OCI-LY3 (cell line): ENCODE measurements at regions not wholly inside any gene's neighbourhood (a gene's known extent, or its start where the extent isn't known, plus 50 kb on each side); places are given as distances from the start of the nearest gene placed in this dataset.

Source experiments
- H2AFZ ChIP-seq: fragments of 200-600, 300-600 bp; shearing (Covaris generic); 2 replicates; pipeline ENCODE4 v1.6.0; 2014; ENCODE audit warnings: antibody characterized with exemption, low read depth, low read length
- H3K27ac ChIP-seq: fragments of 200-600, 300-600 bp; sonication (generic); 2 replicates; pipeline ENCODE4 v1.5.1; 2014; ENCODE audit warnings: mild to moderate bottlenecking, low read length, moderate library complexity, mixed read lengths
- H3K27me3 ChIP-seq: fragments of 200-600, 300-600 bp; sonication (generic); 2 replicates; pipeline ENCODE4 v1.6.1; 2014; ENCODE audit warnings: low read depth, low read length, mixed read lengths
- H3K36me3 ChIP-seq: fragments of 200-600, 300-600 bp; sonication (generic); replicated peaks from 2 replicates; pipeline ENCODE3; 2014; ENCODE audit warnings: low read depth, low read length, mixed read lengths
- H3K4me1 ChIP-seq: fragments of 300-600, 200-600 bp; sonication (generic); 2 replicates; pipeline ENCODE4 v1.6.1; 2014; ENCODE audit warnings: low read length, mixed read lengths
- H3K4me2 ChIP-seq: fragments of 200-600, 300-600 bp; sonication (generic); 2 replicates; pipeline ENCODE4 v1.6.1; 2014; ENCODE audit warnings: low read length, mixed read lengths
- H3K4me3 ChIP-seq: fragments of 300-600, 200-600 bp; sonication (generic); 2 replicates; pipeline ENCODE4 v1.5.1; 2014; ENCODE audit warnings: antibody characterized with exemption, mild to moderate bottlenecking, low read length, moderate library complexity
- H3K79me2 ChIP-seq: fragments of 300-600, 200-600 bp; shearing (Covaris generic); 2 replicates; pipeline ENCODE4 v1.6.1; 2014; ENCODE audit warnings: mild to moderate bottlenecking, low read length, mixed read lengths
- H3K9ac ChIP-seq: fragments of 300-600, 200-600 bp; shearing (Covaris generic); 2 replicates; pipeline ENCODE4 v1.6.0; 2014; ENCODE audit warnings: mild to moderate bottlenecking, low read length, moderate library complexity
- H3K9me3 ChIP-seq: fragments of 200-600, 300-600 bp; shearing (Covaris generic); 2 replicates; pipeline ENCODE4 v1.6.1; 2014; ENCODE audit warnings: low read length, mixed read lengths; ENCODE audit not compliant: insufficient read depth
- H4K20me1 ChIP-seq: fragments of 200-600, 300-600 bp; sonication (generic); 2 replicates; pipeline ENCODE4 v1.6.1; 2016; ENCODE audit warnings: low read length, mixed read lengths; ENCODE audit not compliant: insufficient read depth
- EZH2phosphoT487 ChIP-seq: fragments of 200-600 bp; shearing (Covaris generic); IDR thresholded peaks from 2 replicates; pipeline ENCODE4 v1.6.1; 2018; ENCODE audit warnings: antibody characterized with exemption, mixed run types, low read depth
- TF ChIP-seq, protein P1 (sequence below): fragments of 200-600, 300-600 bp; sonication (generic); IDR thresholded peaks from 2 replicates; pipeline ENCODE4 v1.5.1; 2014; ENCODE audit warnings: antibody characterized with exemption, low read length, low read depth

DNA sequence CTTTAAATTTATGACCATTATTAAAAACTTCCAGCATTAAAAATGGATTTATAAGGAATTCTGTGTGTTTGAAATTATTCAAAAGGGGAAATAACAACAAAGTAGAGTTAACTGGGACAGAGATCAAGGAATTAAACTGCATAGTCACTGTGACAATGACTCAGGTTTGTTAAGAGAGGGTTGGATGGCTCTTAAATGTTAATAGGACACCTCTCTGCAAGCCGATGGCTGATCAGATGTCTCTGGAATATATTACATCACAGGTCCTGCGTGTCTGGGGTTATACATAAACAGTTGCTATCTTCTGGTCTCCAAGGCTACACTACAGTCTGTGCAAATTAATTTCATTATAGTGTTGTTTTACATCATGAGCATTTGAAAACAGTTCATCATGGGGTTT is 574.3 kb downstream of the COL12A1 start:
- Histone ChIP-seq H3K36me3 (no peaks in the 10 kb centered on the region), H3K4me2 (no peak overlapping the region), H3K9ac (no peak overlapping the region), H3K4me1 (no peaks in the 10 kb centered on the region), H3K4me3 (no peak overlapping the region), H3K27ac (no peak overlapping the region), H3K79me2 (no peaks in the 10 kb centered on the region), H3K27me3 (no peaks in the 10 kb centered on the region), H3K9me3 (no peaks in the 10 kb centered on the region), H2AFZ (no peak overlapping the region), H4K20me1 (no peaks in the 10 kb centered on the region)
- TF ChIP-seq, protein P1, sequence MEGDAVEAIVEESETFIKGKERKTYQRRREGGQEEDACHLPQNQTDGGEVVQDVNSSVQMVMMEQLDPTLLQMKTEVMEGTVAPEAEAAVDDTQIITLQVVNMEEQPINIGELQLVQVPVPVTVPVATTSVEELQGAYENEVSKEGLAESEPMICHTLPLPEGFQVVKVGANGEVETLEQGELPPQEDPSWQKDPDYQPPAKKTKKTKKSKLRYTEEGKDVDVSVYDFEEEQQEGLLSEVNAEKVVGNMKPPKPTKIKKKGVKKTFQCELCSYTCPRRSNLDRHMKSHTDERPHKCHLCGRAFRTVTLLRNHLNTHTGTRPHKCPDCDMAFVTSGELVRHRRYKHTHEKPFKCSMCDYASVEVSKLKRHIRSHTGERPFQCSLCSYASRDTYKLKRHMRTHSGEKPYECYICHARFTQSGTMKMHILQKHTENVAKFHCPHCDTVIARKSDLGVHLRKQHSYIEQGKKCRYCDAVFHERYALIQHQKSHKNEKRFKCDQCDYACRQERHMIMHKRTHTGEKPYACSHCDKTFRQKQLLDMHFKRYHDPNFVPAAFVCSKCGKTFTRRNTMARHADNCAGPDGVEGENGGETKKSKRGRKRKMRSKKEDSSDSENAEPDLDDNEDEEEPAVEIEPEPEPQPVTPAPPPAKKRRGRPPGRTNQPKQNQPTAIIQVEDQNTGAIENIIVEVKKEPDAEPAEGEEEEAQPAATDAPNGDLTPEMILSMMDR = no peak
- TF ChIP-seq EZH2phosphoT487 = no peak

DNA sequence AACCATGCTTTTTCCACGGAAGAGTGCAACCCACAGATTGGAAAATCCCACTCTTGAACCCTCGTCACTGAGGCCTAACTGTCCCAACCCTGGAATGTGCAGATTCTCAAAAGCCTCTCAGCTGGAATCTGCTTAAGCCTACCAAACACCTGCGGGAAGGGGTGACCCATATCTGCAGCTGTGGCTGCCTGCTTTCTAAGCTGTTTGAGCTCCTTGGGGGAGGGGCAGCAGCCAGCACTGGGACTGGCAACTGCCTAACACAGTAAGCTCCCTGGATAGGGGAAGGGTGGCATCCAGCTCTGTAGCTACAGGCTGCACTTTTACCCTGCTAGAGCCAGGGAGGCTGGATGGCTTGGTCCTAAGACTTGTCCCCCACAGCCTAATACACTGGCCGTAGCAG is 579.6 kb downstream of the COL12A1 start:
- H3K27me3 ChIP-seq = no peaks in the 10 kb centered on the region
- no peak overlapping the region for H3K9ac ChIP-seq
- TF ChIP-seq, protein P1 = no peak
- no peak for TF ChIP-seq EZH2phosphoT487
- H3K36me3 ChIP-seq = no peaks in the 10 kb centered on the region
- H3K27ac ChIP-seq = no peak overlapping the region
- peaks cover 6% of the 10 kb centered on the region for H3K9me3 ChIP-seq
- H3K4me2 ChIP-seq = no peak overlapping the region
- H3K79me2 ChIP-seq = no peaks in the 10 kb centered on the region
- H3K4me3 ChIP-seq = no peak overlapping the region
- no peaks in the 10 kb centered on the region for H4K20me1 ChIP-seq
- no peaks in the 10 kb centered on the region for H3K4me1 ChIP-seq
- H2AFZ ChIP-seq = no peak overlapping the region

- Histone ChIP-seq H3K79me2 (no peaks in the 10 kb centered on the region), H3K36me3 (no peaks in the 10 kb centered on the region), H3K4me3 (no peak overlapping the region), H4K20me1 (no peaks in the 10 kb centered on the region), H3K27me3 (no peaks in the 10 kb centered on the region), H3K9ac (no peak overlapping the region), H3K9me3 (peaks cover 6% of the 10 kb centered on the region), H3K27ac (no peak overlapping the region), H2AFZ (no peak overlapping the region), H3K4me2 (no peak overlapping the region), H3K4me1 (no peaks in the 10 kb centered on the region)
- TF ChIP-seq EZH2phosphoT487 = no peak
- TF ChIP-seq, protein P1 = no peak
Measured at GRCh38 chr6:74623027-74623426, 582.8 kb downstream of the COL12A1 start.

DNA sequence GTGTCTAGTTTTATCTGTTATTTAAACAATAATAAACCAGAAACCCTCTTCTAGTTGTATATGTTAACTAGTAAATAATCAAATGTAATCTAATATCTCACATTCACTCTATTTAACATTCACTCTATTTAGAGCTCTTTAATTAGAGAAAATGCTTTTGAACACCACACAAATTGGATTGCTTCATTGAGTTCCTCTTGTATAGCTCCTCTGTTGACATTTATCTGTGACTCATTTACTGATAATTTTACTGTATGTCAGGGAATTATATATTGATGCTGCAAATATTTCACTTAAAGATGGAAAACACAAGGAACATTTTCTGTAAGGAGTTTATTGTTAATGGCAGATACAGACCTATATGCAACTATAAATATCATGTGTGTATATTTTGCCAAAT is 594.6 kb downstream of the COL12A1 start:
- no peak overlapping the region for H3K4me2 ChIP-seq
- peaks cover 14% of the 10 kb centered on the region for H3K4me1 ChIP-seq
- no peak overlapping the region for H3K27ac ChIP-seq
- H2AFZ ChIP-seq = no peak overlapping the region
- H3K36me3 ChIP-seq = no peaks in the 10 kb centered on the region
- H3K9me3 ChIP-seq = no peaks in the 10 kb centered on the region
- H3K9ac ChIP-seq = no peak overlapping the region
- H3K4me3 ChIP-seq = no peak overlapping the region
- no peak for TF ChIP-seq EZH2phosphoT487
- TF ChIP-seq, protein P1 = no peak
- H3K27me3 ChIP-seq = no peaks in the 10 kb centered on the region
- H4K20me1 ChIP-seq = no peaks in the 10 kb centered on the region
- H3K79me2 ChIP-seq = no peaks in the 10 kb centered on the region
